ENCODE measurements at regions not wholly inside any gene's neighbourhood (a gene's known extent, or its start where the extent isn't known, plus 50 kb on each side); places are given as distances from the start of the nearest gene placed in this dataset.

GRCh38 chr11:106178361-106178760, 100.9 kb downstream of the AASDHPPT start:
- 8 to 100% (median 84%) methylated on average over 1 of the region's 1 CpG; no CpG with 5 or more reads in 2 of the 10 experiments for WGBS, 10 experiments
- Histone ChIP-seq H3K4me1 (replicated peaks in 1 of 2) (peaks cover 0 to 5% of the 10 kb centered on the region in 2 donors), H3K27ac (no peak overlapping the region), H3K4me3 (no peak overlapping the region)
- in situ Hi-C loops (cut with MboI; ENCODE audit: low pct_unique_long_range_greater_than_20kb in 2 of 9, low sequenced_read_pairs in 9 of 9, unreplicated experiment in 9 of 9): no loop called here
- ATAC-seq (replicated peaks in 6 of 8): no peak

GRCh38 chr11:106179048-106179447, 101.6 kb downstream of the AASDHPPT start:
- in situ Hi-C loops (cut with MboI; ENCODE audit: low pct_unique_long_range_greater_than_20kb in 2 of 9, low sequenced_read_pairs in 9 of 9, unreplicated experiment in 9 of 9): no loop called here
- WGBS, 10 experiments: 6 to 100% (median 61%) methylated on average over 1 of the region's 1 CpG; no CpG with 5 or more reads in 2 of the 10 experiments
- Histone ChIP-seq H3K4me1 (replicated peaks in 1 of 2) (peaks cover 0 to 5% of the 10 kb centered on the region in 2 donors), H3K27ac (no peak overlapping the region), H3K4me3 (no peak overlapping the region)
- peak in 1 of 8 experiments; percentile 91 for ATAC-seq (replicated peaks in 6 of 8)

GRCh38 chr11:106186630-106187029, 109.2 kb downstream of the AASDHPPT start:
- Histone ChIP-seq H3K4me3 (no peak overlapping the region), H3K27ac (no peak overlapping the region), H3K4me1 (replicated peaks in 1 of 2) (no peaks in the 10 kb centered on the region)
- in situ Hi-C loops (cut with MboI; ENCODE audit: low pct_unique_long_range_greater_than_20kb in 2 of 9, low sequenced_read_pairs in 9 of 9, unreplicated experiment in 9 of 9): no loop called here
- peak in 2 of 8 experiments; percentile 19 to 24 for ATAC-seq (replicated peaks in 6 of 8)
- WGBS, 10 experiments: 0 to 100% (median 75%) methylated on average over 1 to 2 of the region's 2 CpGs; no CpG with 5 or more reads in 1 of the 10 experiments

GRCh38 chr11:106187860-106188456, 110.5 kb downstream of the AASDHPPT start:
- Histone ChIP-seq H3K4me1 (replicated peaks in 1 of 2) (no peaks in the 10 kb centered on the region), H3K27ac (no peak overlapping the region), H3K4me3 (no peak overlapping the region)
- in situ Hi-C loops (cut with MboI; ENCODE audit: low pct_unique_long_range_greater_than_20kb in 2 of 9, low sequenced_read_pairs in 9 of 9, unreplicated experiment in 9 of 9): no loop called here
- no peak for ATAC-seq (replicated peaks in 6 of 8)
- WGBS, 10 experiments: 0 to 63% (median 17%) methylated on average over 1 to 2 of the region's 2 CpGs

GRCh38 chr11:106193956-106194355, 116.5 kb downstream of the AASDHPPT start:
- in situ Hi-C loops (cut with MboI; ENCODE audit: low pct_unique_long_range_greater_than_20kb in 2 of 9, low sequenced_read_pairs in 9 of 9, unreplicated experiment in 9 of 9): no loop called here
- no peak overlapping the region for H3K4me3 ChIP-seq
- no peaks in the 10 kb centered on the region for H3K4me1 ChIP-seq (replicated peaks in 1 of 2)
- WGBS, 10 experiments: 0 to 100% (median 39%) methylated on average over 1 to 2 of the region's 2 CpGs; no CpG with 5 or more reads in 2 of the 10 experiments
- ATAC-seq (replicated peaks in 6 of 8): no peak
- no peak overlapping the region for H3K27ac ChIP-seq

- no peaks in the 10 kb centered on the region for H3K4me1 ChIP-seq (replicated peaks in 1 of 2)
These were observed 120.0 kb downstream of the AASDHPPT start for GRCh38 chr11:106197438-106197837.

GRCh38 chr11:106202935-106203620, 125.6 kb downstream of the AASDHPPT start:
- ATAC-seq (replicated peaks in 6 of 8): no peak
- Histone ChIP-seq H3K27ac (no peak overlapping the region), H3K4me3 (no peak overlapping the region), H3K4me1 (replicated peaks in 1 of 2) (peaks cover 0 to 7% of the 10 kb centered on the region in 2 donors)
- in situ Hi-C loops (cut with MboI; ENCODE audit: low pct_unique_long_range_greater_than_20kb in 2 of 9, low sequenced_read_pairs in 9 of 9, unreplicated experiment in 9 of 9): no loop called here
- 0 to 100% (median 89%) methylated on average over 1 of the region's 1 CpG; no CpG with 5 or more reads in 6 of the 10 experiments for WGBS, 10 experiments

More at GRCh38 chr11:106197438-106197837, 120.0 kb downstream of the AASDHPPT start:
- ATAC-seq (replicated peaks in 6 of 8): no peak
- H3K4me3 ChIP-seq: no peak overlapping the region
- H3K27ac ChIP-seq: no peak overlapping the region
- in situ Hi-C loops (cut with MboI; ENCODE audit: low pct_unique_long_range_greater_than_20kb in 2 of 9, low sequenced_read_pairs in 9 of 9, unreplicated experiment in 9 of 9): no loop called here

GRCh38 chr11:106208760-106209159, 131.3 kb downstream of the AASDHPPT start:
- 9 to 70% (median 45%) methylated on average over 2 to 5 of the region's 6 CpGs; no CpG with 5 or more reads in 3 of the 10 experiments for WGBS, 10 experiments
- peak in 3 of 8 experiments; percentile 32 to 93 (median 41) for ATAC-seq (replicated peaks in 6 of 8)
- in situ Hi-C loops (cut with MboI; ENCODE audit: low pct_unique_long_range_greater_than_20kb in 2 of 9, low sequenced_read_pairs in 9 of 9, unreplicated experiment in 9 of 9): no loop called here
- Histone ChIP-seq H3K27ac (no peak overlapping the region), H3K4me3 (no peak overlapping the region), H3K4me1 (replicated peaks in 1 of 2) (peaks cover 0 to 11% of the 10 kb centered on the region in 2 donors)

GRCh38 chr11:106212081-106212480, 134.6 kb downstream of the AASDHPPT start:
- in situ Hi-C loops (cut with MboI; ENCODE audit: low pct_unique_long_range_greater_than_20kb in 2 of 9, low sequenced_read_pairs in 9 of 9, unreplicated experiment in 9 of 9): no loop called here
- Histone ChIP-seq H3K4me3 (no peak overlapping the region), H3K27ac (no peak overlapping the region), H3K4me1 (replicated peaks in 1 of 2) (peaks cover 0 to 4% of the 10 kb centered on the region in 2 donors)
- ATAC-seq (replicated peaks in 6 of 8): no peak
- WGBS, 10 experiments: 6 to 90% (median 69%) methylated on average over 1 to 2 of the region's 2 CpGs; no CpG with 5 or more reads in 1 of the 10 experiments

GRCh38 chr11:106216281-106216680, 138.8 kb downstream of the AASDHPPT start:
- in situ Hi-C loops (cut with MboI; ENCODE audit: low pct_unique_long_range_greater_than_20kb in 2 of 9, low sequenced_read_pairs in 9 of 9, unreplicated experiment in 9 of 9): no loop called here
- Histone ChIP-seq H3K27ac (no peak overlapping the region), H3K4me3 (no peak overlapping the region), H3K4me1 (replicated peaks in 1 of 2) (peaks cover 0 to 4% of the 10 kb centered on the region in 2 donors)
- ATAC-seq (replicated peaks in 6 of 8): no peak
- WGBS, 10 experiments: 0 to 100% (median 100%) methylated on average over 1 of the region's 1 CpG; no CpG with 5 or more reads in 3 of the 10 experiments

- Histone ChIP-seq H3K4me1 (replicated peaks in 1 of 2) (no peaks in the 10 kb centered on the region), H3K4me3 (no peak overlapping the region), H3K27ac (no peak overlapping the region)
- in situ Hi-C loops (cut with MboI; ENCODE audit: low pct_unique_long_range_greater_than_20kb in 2 of 9, low sequenced_read_pairs in 9 of 9, unreplicated experiment in 9 of 9): no loop called here
- 33 to 100% (median 88%) methylated on average over 2 of the region's 2 CpGs; no CpG with 5 or more reads in 2 of the 10 experiments for WGBS, 10 experiments
- no peak for ATAC-seq (replicated peaks in 6 of 8)
These were observed 140.0 kb downstream of the AASDHPPT start for GRCh38 chr11:106217456-106217855.

GRCh38 chr11:106218106-106218505, 140.6 kb downstream of the AASDHPPT start:
- Histone ChIP-seq H3K4me3 (no peak overlapping the region), H3K4me1 (replicated peaks in 1 of 2) (no peaks in the 10 kb centered on the region), H3K27ac (no peak overlapping the region)
- ATAC-seq (replicated peaks in 6 of 8): no peak
- WGBS, 10 experiments: 31 to 75% (median 67%) methylated on average over 2 to 3 of the region's 3 CpGs; no CpG with 5 or more reads in 4 of the 10 experiments
- in situ Hi-C loops (cut with MboI; ENCODE audit: low pct_unique_long_range_greater_than_20kb in 2 of 9, low sequenced_read_pairs in 9 of 9, unreplicated experiment in 9 of 9): no loop called here

GRCh38 chr11:106222626-106223025, 145.2 kb downstream of the AASDHPPT start:
- Histone ChIP-seq H3K4me3 (no peak overlapping the region), H3K4me1 (replicated peaks in 1 of 2) (no peaks in the 10 kb centered on the region), H3K27ac (no peak overlapping the region)
- ATAC-seq (replicated peaks in 6 of 8): no peak
- WGBS, 10 experiments: 0 to 89% (median 79%) methylated on average over 1 to 4 of the region's 4 CpGs; no CpG with 5 or more reads in 3 of the 10 experiments
- in situ Hi-C loops (cut with MboI; ENCODE audit: low pct_unique_long_range_greater_than_20kb in 2 of 9, low sequenced_read_pairs in 9 of 9, unreplicated experiment in 9 of 9): no loop called here
